SK-N-SH (cell line): ENCODE measurements at regions not wholly inside any gene's neighbourhood (a gene's known extent, or its start where the extent isn't known, plus 50 kb on each side); places are given as distances from the start of the nearest gene placed in this dataset.

Experiments
- CTCF ChIA-PET: fragments of 300-600, 350-600 bp; formaldehyde crosslinking; extraction: SDS; loops from one replicate; lab custom pipeline; 2021; lab: Yijun Ruan, JAX
- POLR2A ChIA-PET: fragments of 350-600 bp; sonication (Branson Sonifier 250); formaldehyde crosslinking; extraction: SDS; loops from one replicate; lab custom pipeline; 2020; ENCODE audit warnings: antibody characterized with exemption, inconsistent platforms; lab: Yijun Ruan, JAX
- DNase-seq: peaks from one replicate; pipeline ENCODE4 v3.0.0; 2012
- H2AFZ ChIP-seq: fragments of 200-600 bp; sonication (generic); 2 replicates; pipeline ENCODE4 v1.8.1; 2016; ENCODE audit warnings: antibody characterized with exemption, mild to moderate bottlenecking, low read depth
- H3F3A ChIP-seq: fragments of 200-600 bp; sonication (generic); replicated peaks from 2 replicates; pipeline ENCODE3; 2016; ENCODE audit warnings: antibody characterized with exemption, mild to moderate bottlenecking; ENCODE audit not compliant: insufficient read depth
- H3K27ac ChIP-seq, 2 experiments: fragments of 200-500 bp in 1 of 2; fragments of 200-600 bp in 1 of 2; sonication (Bioruptor generic) in 1 of 2; sonication (generic), shearing (Covaris generic) in 1 of 2; 2 replicates each; pipeline versions ENCODE4 v1.5.1 to v1.6.1; 2014 to 2016; ENCODE audit warnings: low read depth in 2 of 2, inconsistent platforms in 1 of 2, low read length in 1 of 2, mild to moderate bottlenecking in 1 of 2, mixed read lengths in 1 of 2
- H3K27me3 ChIP-seq: fragments of 200-600 bp; sonication (generic), shearing (Covaris generic); 2 replicates; pipeline ENCODE4 v1.6.1; 2016; ENCODE audit warnings: mixed run types; ENCODE audit not compliant: insufficient read depth
- H3K36me3 ChIP-seq, 2 experiments: fragments of 200-500 bp in 1 of 2; fragments of 200-600 bp in 1 of 2; sonication (Bioruptor generic) in 1 of 2; sonication (generic) in 1 of 2; replicated peaks in 1 of 2; 2 replicates each; pipeline versions ENCODE3 to v1.5.1; 2014 to 2016; ENCODE audit warnings: low read length in 1 of 2, mild to moderate bottlenecking in 1 of 2; ENCODE audit not compliant: insufficient read depth in 2 of 2, control insufficient read depth in 1 of 2
- H3K4me1 ChIP-seq, 2 experiments: fragments of 200-500 bp in 1 of 2; fragments of 200-600 bp in 1 of 2; sonication (Bioruptor generic) in 1 of 2; sonication (generic), shearing (Covaris generic) in 1 of 2; 2 replicates each; pipeline versions ENCODE4 v1.5.1 to v1.6.1; 2014 to 2016; ENCODE audit warnings: low read depth in 1 of 2, low read length in 1 of 2, mixed run types in 1 of 2; ENCODE audit not compliant: insufficient read depth in 2 of 2, control insufficient read depth in 1 of 2
- H3K4me2 ChIP-seq: fragments of 200-600 bp; sonication (generic), shearing (Covaris generic); 2 replicates; pipeline ENCODE4 v1.6.1; 2017; ENCODE audit warnings: mixed run types
- H3K4me3 ChIP-seq, 2 experiments: fragments of 200-500 bp in 1 of 2; fragments of 200-600 bp in 1 of 2; sonication (Bioruptor generic) in 1 of 2; sonication (generic), shearing (Covaris generic) in 1 of 2; 2 replicates each; pipeline versions ENCODE4 v1.5.1 to v1.8.1; 2014 to 2016; ENCODE audit warnings: low read depth in 2 of 2, inconsistent platforms in 1 of 2, low read length in 1 of 2, mild to moderate bottlenecking in 1 of 2, mixed read lengths in 1 of 2, moderate library complexity in 1 of 2
- H3K79me2 ChIP-seq: fragments of 200-600 bp; sonication (generic); 2 replicates; pipeline ENCODE4 v1.8.1; 2017; ENCODE audit warnings: mild to moderate bottlenecking; ENCODE audit not compliant: insufficient read depth
- H3K9ac ChIP-seq: fragments of 200-600 bp; sonication (generic); 2 replicates; pipeline ENCODE4 v1.6.1; 2017; ENCODE audit warnings: mixed run types
- H3K9me2 ChIP-seq: fragments of 200-600 bp; sonication (generic); 2 replicates; pipeline ENCODE4 v1.6.1; 2017; ENCODE audit warnings: mixed run types
- H3K9me3 ChIP-seq: fragments of 200-600 bp; sonication (generic); 2 replicates; pipeline ENCODE4 v1.6.1; 2017; ENCODE audit warnings: mixed run types, mild to moderate bottlenecking, moderate library complexity
- H4K20me1 ChIP-seq: fragments of 200-600 bp; sonication (generic); 2 replicates; pipeline ENCODE4 v1.6.1; 2017; ENCODE audit warnings: mild to moderate bottlenecking, mixed run types; ENCODE audit not compliant: insufficient read depth
- CHD2 ChIP-seq: fragments of 150-350 bp; IDR thresholded peaks from 2 replicates; pipeline ENCODE4 v1.6.1; 2018; ENCODE audit warnings: low read length; ENCODE audit not compliant: partially characterized antibody
- CTCF ChIP-seq: fragments of 200-600 bp; sonication (generic); IDR thresholded peaks from 2 replicates; pipeline ENCODE4 v1.6.1; 2017; ENCODE audit warnings: antibody characterized with exemption, mild to moderate bottlenecking, moderate library complexity
- ELF1 ChIP-seq: IDR thresholded peaks from 2 replicates; pipeline ENCODE4 v1.4.0; 2012
- FOSL2 ChIP-seq: IDR thresholded peaks from 2 replicates; pipeline ENCODE4 v1.4.0; 2012; ENCODE audit warnings: low read depth, mild to moderate bottlenecking, moderate library complexity, borderline replicate concordance
- FOXM1 ChIP-seq: IDR thresholded peaks from 2 replicates; pipeline ENCODE4 v1.4.0; 2012; ENCODE audit warnings: low read depth, mild to moderate bottlenecking
- JUND ChIP-seq: IDR thresholded peaks from 2 replicates; pipeline ENCODE4 v1.4.0; 2012
- MEF2A ChIP-seq: IDR thresholded peaks from 2 replicates; pipeline ENCODE4 v1.4.0; 2012; ENCODE audit warnings: low read depth, borderline replicate concordance
- MXI1 ChIP-seq: IDR thresholded peaks from 2 replicates; pipeline ENCODE4 v1.6.1; 2012; ENCODE audit warnings: mild to moderate bottlenecking, low read depth, low read length, improper control_type of control experiment
- PBX3 ChIP-seq: IDR thresholded peaks from 2 replicates; pipeline ENCODE4; 2012
- POLR2AphosphoS5 ChIP-seq: IDR thresholded peaks from 2 replicates; pipeline ENCODE4 v1.6.1; 2012; ENCODE audit warnings: low read depth, low read length
- REST ChIP-seq: IDR thresholded peaks from 2 replicates; pipeline ENCODE4 v1.6.1; 2012; ENCODE audit warnings: mild to moderate bottlenecking, low read depth, low read length, moderate library complexity
- SMC3 ChIP-seq: IDR thresholded peaks from 2 replicates; pipeline ENCODE4 v1.6.1; 2012; ENCODE audit warnings: low read depth, low read length, improper control_type of control experiment
- YY1 ChIP-seq: IDR thresholded peaks from 2 replicates; pipeline ENCODE4 v1.4.0; 2012; ENCODE audit warnings: low read depth, mild to moderate bottlenecking
- WGBS: methylation state at CpG from one replicate; pipeline ENCODE4 v1.1.6; 2017; ENCODE audit warnings: low lambda C conversion rate; 5-methylcytosine and 5-hydroxymethylcytosine counted together
- TF ChIP-seq, protein P1 (sequence below): IDR thresholded peaks from 2 replicates; pipeline ENCODE4 v1.4.0; 2012; ENCODE audit warnings: low read depth, borderline replicate concordance
- TF ChIP-seq, protein P2 (sequence below): IDR thresholded peaks from 2 replicates; pipeline ENCODE4 v1.4.0; 2012; ENCODE audit warnings: low read depth
- TF ChIP-seq, protein P3 (sequence below): fragments of 150-350 bp; IDR thresholded peaks from 2 replicates; pipeline ENCODE4 v1.6.1; 2016; ENCODE audit warnings: mild to moderate bottlenecking, low read depth, low read length
- TF ChIP-seq, protein P4 (sequence below): IDR thresholded peaks from 2 replicates; pipeline ENCODE4 v1.4.0; 2012; ENCODE audit warnings: low read depth, borderline replicate concordance

GRCh38 chr1:170284951-170285350 lies 139.2 kb downstream of the NTMT2 start (continued):
- TF ChIP-seq, protein P1, sequence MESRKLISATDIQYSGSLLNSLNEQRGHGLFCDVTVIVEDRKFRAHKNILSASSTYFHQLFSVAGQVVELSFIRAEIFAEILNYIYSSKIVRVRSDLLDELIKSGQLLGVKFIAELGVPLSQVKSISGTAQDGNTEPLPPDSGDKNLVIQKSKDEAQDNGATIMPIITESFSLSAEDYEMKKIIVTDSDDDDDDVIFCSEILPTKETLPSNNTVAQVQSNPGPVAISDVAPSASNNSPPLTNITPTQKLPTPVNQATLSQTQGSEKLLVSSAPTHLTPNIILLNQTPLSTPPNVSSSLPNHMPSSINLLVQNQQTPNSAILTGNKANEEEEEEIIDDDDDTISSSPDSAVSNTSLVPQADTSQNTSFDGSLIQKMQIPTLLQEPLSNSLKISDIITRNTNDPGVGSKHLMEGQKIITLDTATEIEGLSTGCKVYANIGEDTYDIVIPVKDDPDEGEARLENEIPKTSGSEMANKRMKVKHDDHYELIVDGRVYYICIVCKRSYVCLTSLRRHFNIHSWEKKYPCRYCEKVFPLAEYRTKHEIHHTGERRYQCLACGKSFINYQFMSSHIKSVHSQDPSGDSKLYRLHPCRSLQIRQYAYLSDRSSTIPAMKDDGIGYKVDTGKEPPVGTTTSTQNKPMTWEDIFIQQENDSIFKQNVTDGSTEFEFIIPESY: no peak
- TF ChIP-seq FOSL2 (no peak), JUND (no peak), CHD2 (no peak)

- H3K79me2 ChIP-seq: no peaks in the 10 kb centered on the region
- H3K36me3 ChIP-seq: no peaks in the 10 kb centered on the region
- no peaks in the 10 kb centered on the region for H3K9me3 ChIP-seq
- peaks cover 8% of the 10 kb centered on the region for H3F3A ChIP-seq
- 30% methylated on average over 3 of the region's 3 CpGs for WGBS
- H3K4me1 ChIP-seq: peaks cover 0 to 4% of the 10 kb centered on the region in 2 experiments; a peak in 3 of 4 replicates
- no peak overlapping the region for H2AFZ ChIP-seq
- DNase-seq: no peak
- no peak overlapping the region for H3K27ac ChIP-seq
- ChIA-PET CTCF (no interaction called here), POLR2A (no interaction called here)
- TF ChIP-seq SMC3 (no peak), PBX3 (no peak), CTCF (no peak), POLR2AphosphoS5 (no peak), YY1 (no peak), FOXM1 (no peak), ELF1 (no peak)
- TF ChIP-seq, protein P2, sequence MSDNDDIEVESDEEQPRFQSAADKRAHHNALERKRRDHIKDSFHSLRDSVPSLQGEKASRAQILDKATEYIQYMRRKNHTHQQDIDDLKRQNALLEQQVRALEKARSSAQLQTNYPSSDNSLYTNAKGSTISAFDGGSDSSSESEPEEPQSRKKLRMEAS: no peak
- H3K27me3 ChIP-seq: no peaks in the 10 kb centered on the region
- no peak overlapping the region for H3K9ac ChIP-seq
- H3K4me3 ChIP-seq: no peak overlapping the region
- no peaks in the 10 kb centered on the region for H3K9me2 ChIP-seq
- no peak overlapping the region for H3K4me2 ChIP-seq
- no peaks in the 10 kb centered on the region for H4K20me1 ChIP-seq
Observed at GRCh38 chr1:170288155-170288554, 142.4 kb downstream of the NTMT2 start.

- 21% methylated on average over 1 of the region's 1 CpG for WGBS
- TF ChIP-seq MEF2A (no peak), REST (no peak), MXI1 (no peak)
- TF ChIP-seq, protein P3, sequence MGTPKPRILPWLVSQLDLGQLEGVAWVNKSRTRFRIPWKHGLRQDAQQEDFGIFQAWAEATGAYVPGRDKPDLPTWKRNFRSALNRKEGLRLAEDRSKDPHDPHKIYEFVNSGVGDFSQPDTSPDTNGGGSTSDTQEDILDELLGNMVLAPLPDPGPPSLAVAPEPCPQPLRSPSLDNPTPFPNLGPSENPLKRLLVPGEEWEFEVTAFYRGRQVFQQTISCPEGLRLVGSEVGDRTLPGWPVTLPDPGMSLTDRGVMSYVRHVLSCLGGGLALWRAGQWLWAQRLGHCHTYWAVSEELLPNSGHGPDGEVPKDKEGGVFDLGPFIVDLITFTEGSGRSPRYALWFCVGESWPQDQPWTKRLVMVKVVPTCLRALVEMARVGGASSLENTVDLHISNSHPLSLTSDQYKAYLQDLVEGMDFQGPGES: no peak
- TF ChIP-seq, protein P4, sequence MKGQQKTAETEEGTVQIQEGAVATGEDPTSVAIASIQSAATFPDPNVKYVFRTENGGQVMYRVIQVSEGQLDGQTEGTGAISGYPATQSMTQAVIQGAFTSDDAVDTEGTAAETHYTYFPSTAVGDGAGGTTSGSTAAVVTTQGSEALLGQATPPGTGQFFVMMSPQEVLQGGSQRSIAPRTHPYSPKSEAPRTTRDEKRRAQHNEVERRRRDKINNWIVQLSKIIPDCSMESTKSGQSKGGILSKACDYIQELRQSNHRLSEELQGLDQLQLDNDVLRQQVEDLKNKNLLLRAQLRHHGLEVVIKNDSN: no peak
Observed at GRCh38 chr1:170290276-170290675, 144.5 kb downstream of the NTMT2 start.

More at GRCh38 chr1:170290276-170290675, 144.5 kb downstream of the NTMT2 start:
- no peaks in the 10 kb centered on the region; the same call in 1 of the 2 replicates for H3K79me2 ChIP-seq
- H3K9me3 ChIP-seq: no peaks in the 10 kb centered on the region
- peaks cover 0 to 4% of the 10 kb centered on the region in 2 experiments; a peak in 2 of 4 replicates for H3K4me1 ChIP-seq
- POLR2A ChIA-PET: no interaction called here
- no peak overlapping the region for H3K9ac ChIP-seq
- no peaks in the 10 kb centered on the region for H4K20me1 ChIP-seq
- H3K27me3 ChIP-seq: no peaks in the 10 kb centered on the region
- no peaks in the 10 kb centered on the region for H3K36me3 ChIP-seq
- peak overlapping the region; percentile 24; the same call in 1 of the 2 replicates for H2AFZ ChIP-seq
- DNase-seq: no peak
- peak overlapping the region in 1 of 2 experiments; percentile 75; a peak in 2 of 4 replicates for H3K27ac ChIP-seq
- H3K4me3 ChIP-seq: no peak overlapping the region
- no peaks in the 10 kb centered on the region for H3K9me2 ChIP-seq
- CTCF ChIA-PET: no interaction called here
- no peak overlapping the region for H3K4me2 ChIP-seq
- H3F3A ChIP-seq: peaks cover 8% of the 10 kb centered on the region
